MCF 10A (cell line): ENCODE measurements at regions not wholly inside any gene's neighbourhood (a gene's known extent, or its start where the extent isn't known, plus 50 kb on each side); places are given as distances from the start of the nearest gene placed in this dataset.

Experiments
- BruUV-seq: library from RNA; stranded (reverse); fragments of 400-500 nt; replicated peaks from 2 replicates; lab custom pipeline; 2021; lab: Mats Ljungman, UMichigan
- CTCF ChIA-PET: fragments of 300-600 bp; sonication (Branson Sonifier 250); formaldehyde crosslinking; extraction: SDS; loops from one replicate; lab custom pipeline; 2021; ENCODE audit warnings: antibody characterized with exemption, inconsistent platforms; lab: Yijun Ruan, JAX
- POLR2A ChIA-PET: fragments of 300-600, 350-650 bp; sonication (Branson Sonifier 250); formaldehyde crosslinking; extraction: SDS; loops from one replicate; lab custom pipeline; 2020; ENCODE audit warnings: antibody characterized with exemption, inconsistent platforms; lab: Yijun Ruan, JAX
- DNase-seq: peaks from one replicate; pipeline ENCODE4 v3.0.0-alpha.2; 2018; ENCODE audit not compliant: unreplicated experiment
- H3K27ac Mint-ChIP-seq: one replicate; pipeline ENCODE4 v1.8.0; 2022; ENCODE audit warnings: mild to moderate bottlenecking, low read depth, mixed read lengths; ENCODE audit not compliant: unreplicated experiment
- H3K27me3 Mint-ChIP-seq: one replicate; pipeline ENCODE4 v1.8.0; 2022; ENCODE audit warnings: mixed read lengths; ENCODE audit not compliant: insufficient read depth, unreplicated experiment
- H3K36me3 Mint-ChIP-seq: one replicate; pipeline ENCODE4 v1.8.0; 2022; ENCODE audit warnings: mild to moderate bottlenecking, moderate library complexity, mixed read lengths; ENCODE audit not compliant: insufficient read depth, unreplicated experiment
- H3K4me1 Mint-ChIP-seq: one replicate; pipeline ENCODE4 v1.8.0; 2022; ENCODE audit warnings: mixed read lengths; ENCODE audit not compliant: insufficient read depth, unreplicated experiment
- H3K4me3 Mint-ChIP-seq: one replicate; pipeline ENCODE4 v1.8.0; 2022; ENCODE audit warnings: mild to moderate bottlenecking, moderate library complexity, mixed read lengths; ENCODE audit not compliant: unreplicated experiment
- H3K9me3 Mint-ChIP-seq: one replicate; pipeline ENCODE4 v1.8.0; 2022; ENCODE audit warnings: mixed read lengths; ENCODE audit not compliant: unreplicated experiment
- CTCF ChIP-seq: fragments of 200-600 bp; IDR thresholded peaks from one replicate; pipeline ENCODE4 v1.8.0; 2022; ENCODE audit warnings: antibody characterized with exemption, mild to moderate bottlenecking; ENCODE audit not compliant: unreplicated experiment
- intact Hi-C: fragments of 100-400 bp; cut with micrococcal nuclease; formaldehyde crosslinking; loops from 2 replicates; pipeline ENCODE4 v1.14.1; 2022

DNA sequence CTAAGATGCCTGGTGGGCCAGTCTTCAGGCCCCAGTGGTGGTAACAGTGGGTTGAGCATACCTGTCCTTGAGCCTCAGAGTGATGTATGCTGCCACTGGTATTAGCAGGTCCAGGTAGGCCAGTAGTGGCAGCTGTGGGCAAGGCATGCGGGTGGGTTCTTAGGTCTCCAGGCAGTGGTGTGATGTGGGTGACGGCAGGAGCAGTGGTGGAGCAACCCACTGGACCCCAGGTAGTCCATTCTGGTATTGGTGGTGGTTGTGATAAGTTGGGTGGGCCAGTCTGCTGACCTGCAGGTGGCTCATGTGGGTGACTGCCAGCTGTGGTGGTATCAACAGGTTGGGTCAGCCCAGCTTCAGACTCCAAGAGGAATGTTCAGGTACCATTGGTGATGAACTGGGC is 165.0 kb upstream of the GORAB start:
- no peak for TF ChIP-seq CTCF
- no peaks in the 10 kb centered on the region for H3K4me1 Mint-ChIP-seq
- no peaks in the 10 kb centered on the region for H3K36me3 Mint-ChIP-seq
- DNase-seq = no peak
- H3K9me3 Mint-ChIP-seq = no peaks in the 10 kb centered on the region
- POLR2A ChIA-PET = no interaction called here
- no peak overlapping the region for H3K4me3 Mint-ChIP-seq
- intact Hi-C loops = no loop called here
- no peak overlapping the region for H3K27ac Mint-ChIP-seq
- CTCF ChIA-PET = interaction anchor here (0.5 to 1.2 kb wide), 3 partner anchors 18 to 22 kb away, joined by 3 to 5 read pairs (median 3); no protein-coding TSS in a partner anchor
- BruUV-seq = no TSS peak
- no peaks in the 10 kb centered on the region for H3K27me3 Mint-ChIP-seq

- Mint-ChIP-seq H3K36me3 (no peaks in the 10 kb centered on the region), H3K4me3 (no peak overlapping the region), H3K9me3 (no peaks in the 10 kb centered on the region), H3K27ac (no peak overlapping the region), H3K27me3 (no peaks in the 10 kb centered on the region), H3K4me1 (no peaks in the 10 kb centered on the region)
- no peak for DNase-seq
- BruUV-seq = no TSS peak
- no peak for TF ChIP-seq CTCF
- ChIA-PET CTCF (interaction anchor here (0.5 to 0.9 kb wide), 2 partner anchors 21 to 23 kb away, joined by 3 read pairs; no protein-coding TSS in a partner anchor), POLR2A (no interaction called here)
- intact Hi-C loops = no loop called here
Observed at GRCh38 chr1:170367615-170368014, 164.4 kb upstream of the GORAB start.

- intact Hi-C loops = no loop called here
- no peak overlapping the region for H3K27ac Mint-ChIP-seq
- no TSS peak for BruUV-seq
- TF ChIP-seq CTCF = no peak
- no peak overlapping the region for H3K4me3 Mint-ChIP-seq
- ChIA-PET POLR2A (no interaction called here), CTCF (interaction anchor here (0.6 kb wide), 1 partner anchor 932 kb away, joined by 4 read pairs; no protein-coding TSS in a partner anchor)
- H3K9me3 Mint-ChIP-seq = no peaks in the 10 kb centered on the region
- DNase-seq = no peak
- no peaks in the 10 kb centered on the region for H3K36me3 Mint-ChIP-seq
- no peaks in the 10 kb centered on the region for H3K4me1 Mint-ChIP-seq
- no peaks in the 10 kb centered on the region for H3K27me3 Mint-ChIP-seq
Observed at GRCh38 chr1:170369000-170369399, 163.0 kb upstream of the GORAB start.

DNA sequence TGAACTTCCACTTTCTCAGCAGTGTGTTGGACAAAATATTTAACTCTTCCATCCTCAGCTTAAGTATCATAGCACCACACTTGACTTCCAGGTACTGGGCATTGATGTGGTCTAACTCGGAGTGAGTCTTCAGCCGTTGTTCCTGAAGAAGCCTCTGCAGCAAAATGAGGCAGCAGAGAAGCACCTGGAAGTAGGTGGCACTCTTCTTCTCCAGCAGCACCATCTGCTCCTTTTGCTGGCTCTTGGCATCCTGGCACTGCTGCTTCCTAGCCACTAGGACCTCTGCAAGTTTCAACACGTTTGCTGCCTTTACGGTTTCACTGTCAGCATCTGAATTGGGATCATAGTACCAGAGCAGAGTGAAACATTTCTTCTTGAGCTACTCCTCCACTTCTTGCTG is 162.5 kb upstream of the GORAB start:
- Mint-ChIP-seq H3K4me3 (no peak overlapping the region), H3K27me3 (no peaks in the 10 kb centered on the region), H3K9me3 (no peaks in the 10 kb centered on the region), H3K4me1 (no peaks in the 10 kb centered on the region), H3K27ac (no peak overlapping the region), H3K36me3 (no peaks in the 10 kb centered on the region)
- peak; percentile 34 for DNase-seq
- ChIA-PET POLR2A (no interaction called here), CTCF (interaction anchor here (0.6 kb wide), 1 partner anchor 931 kb away, joined by 4 read pairs; no protein-coding TSS in a partner anchor)
- BruUV-seq = no TSS peak
- intact Hi-C loops = no loop called here
- no peak for TF ChIP-seq CTCF
